SK-N-MC (cell line): ENCODE measurements at regions not wholly inside any gene's neighbourhood (a gene's known extent, or its start where the extent isn't known, plus 50 kb on each side); places are given as distances from the start of the nearest gene placed in this dataset.

Experiments
- EZH2 ChIP-seq: fragments of 200-600 bp; sonication (generic); IDR thresholded peaks from one replicate; pipeline ENCODE4 v1.6.1; 2017; ENCODE audit warnings: antibody characterized with exemption
- FOXP2 ChIP-seq: optimal IDR thresholded peaks from 2 replicates; pipeline ENCODE3; 2011; ENCODE audit warnings: mild to moderate bottlenecking, moderate library complexity; ENCODE audit not compliant: insufficient read depth; ENCODE audit errors: extremely low read length, control extremely low read depth
- POLR2AphosphoS5 ChIP-seq: IDR thresholded peaks from 2 replicates; pipeline ENCODE4 v1.6.1; 2012; ENCODE audit warnings: mild to moderate bottlenecking, low read depth, low read length, borderline replicate concordance

DNA sequence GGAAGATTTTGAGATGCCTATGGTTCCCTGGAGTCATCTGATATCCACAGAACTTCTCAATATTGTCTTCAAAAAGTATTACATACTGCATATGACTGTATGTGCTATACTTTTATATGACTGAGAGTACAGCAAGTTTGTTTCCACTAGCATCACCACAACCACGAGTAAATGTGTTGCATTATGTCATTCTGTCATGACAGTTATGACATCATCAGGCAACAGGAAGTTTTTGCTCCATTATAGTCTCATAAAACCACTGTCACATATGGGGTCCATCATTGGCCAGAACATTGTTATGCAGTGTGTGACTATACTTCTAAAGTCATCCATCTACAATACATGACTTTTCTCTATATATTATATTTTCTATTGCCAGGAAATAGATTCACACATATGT is 831.7 kb downstream of the SEMA5A start:
- TF ChIP-seq POLR2AphosphoS5 (no peak), EZH2 (no peak), FOXP2 (no peak)
